Esophagus muscularis mucosa (tissue), 3 donors: ENCODE measurements at regions not wholly inside any gene's neighbourhood (a gene's known extent, or its start where the extent isn't known, plus 50 kb on each side); places are given as distances from the start of the nearest gene placed in this dataset.

Experiments used
- CTCF ChIP-seq, 3 experiments: fragments of 200-600 bp in 2 of 3; fragments of 450-650 bp in 1 of 3; sonication (generic) in 2 of 3; IDR thresholded peaks; one replicate each; pipeline ENCODE4 v1.5.1; 2017 to 2019; ENCODE audit warnings: antibody characterized with exemption in 3 of 3, mild to moderate bottlenecking in 2 of 3, moderate library complexity in 1 of 3
- EP300 ChIP-seq: sonication (generic); formaldehyde crosslinking; IDR thresholded peaks from one replicate; pipeline ENCODE4 v1.6.1; 2017; ENCODE audit warnings: antibody characterized with exemption

- no peak for TF ChIP-seq CTCF (IDR thresholded peaks at IDR 0.05)
- TF ChIP-seq EP300: no peak
Observed at GRCh38 chr2:142190805-142191204, 60.0 kb upstream of the LRP1B start.
